Transverse colon (tissue), 4 donors: ENCODE measurements at regions not wholly inside any gene's neighbourhood (a gene's known extent, or its start where the extent isn't known, plus 50 kb on each side); places are given as distances from the start of the nearest gene placed in this dataset.

ENCODE experiments used
- EP300 ChIP-seq: sonication (generic); formaldehyde crosslinking; IDR thresholded peaks from one replicate; pipeline ENCODE4 v1.6.1; 2017; ENCODE audit warnings: antibody characterized with exemption, low read depth
- POLR2A ChIP-seq: fragments of 450-650 bp; IDR thresholded peaks from one replicate; pipeline ENCODE4 v1.6.1; 2016; ENCODE audit warnings: antibody characterized with exemption, mild to moderate bottlenecking, moderate library complexity
- POLR2AphosphoS5 ChIP-seq, 3 donors: sonication (generic); formaldehyde crosslinking; IDR thresholded peaks; one replicate each; pipeline ENCODE4 v1.6.1; 2016; ENCODE audit warnings: antibody characterized with exemption in 3 of 3
- TF ChIP-seq, protein P1 (sequence below), 5 experiments: fragments of 200-600 bp in 3 of 5; fragments of 450-650 bp in 2 of 5; sonication (generic) in 3 of 5; IDR thresholded peaks; 1 replicate in 2 of 5; 2 replicates in 3 of 5; pipeline ENCODE4 v1.5.1; 2016 to 2017; ENCODE audit warnings: antibody characterized with exemption in 5 of 5, inconsistent platforms in 3 of 5, mild to moderate bottlenecking in 2 of 5, moderate library complexity in 1 of 5

- no peak for TF ChIP-seq EP300
- TF ChIP-seq, protein P1, sequence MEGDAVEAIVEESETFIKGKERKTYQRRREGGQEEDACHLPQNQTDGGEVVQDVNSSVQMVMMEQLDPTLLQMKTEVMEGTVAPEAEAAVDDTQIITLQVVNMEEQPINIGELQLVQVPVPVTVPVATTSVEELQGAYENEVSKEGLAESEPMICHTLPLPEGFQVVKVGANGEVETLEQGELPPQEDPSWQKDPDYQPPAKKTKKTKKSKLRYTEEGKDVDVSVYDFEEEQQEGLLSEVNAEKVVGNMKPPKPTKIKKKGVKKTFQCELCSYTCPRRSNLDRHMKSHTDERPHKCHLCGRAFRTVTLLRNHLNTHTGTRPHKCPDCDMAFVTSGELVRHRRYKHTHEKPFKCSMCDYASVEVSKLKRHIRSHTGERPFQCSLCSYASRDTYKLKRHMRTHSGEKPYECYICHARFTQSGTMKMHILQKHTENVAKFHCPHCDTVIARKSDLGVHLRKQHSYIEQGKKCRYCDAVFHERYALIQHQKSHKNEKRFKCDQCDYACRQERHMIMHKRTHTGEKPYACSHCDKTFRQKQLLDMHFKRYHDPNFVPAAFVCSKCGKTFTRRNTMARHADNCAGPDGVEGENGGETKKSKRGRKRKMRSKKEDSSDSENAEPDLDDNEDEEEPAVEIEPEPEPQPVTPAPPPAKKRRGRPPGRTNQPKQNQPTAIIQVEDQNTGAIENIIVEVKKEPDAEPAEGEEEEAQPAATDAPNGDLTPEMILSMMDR (IDR thresholded peaks at IDR 0.05), result no peak
- no peak for TF ChIP-seq POLR2A
- no peak for TF ChIP-seq POLR2AphosphoS5 (IDR thresholded peaks at IDR 0.05)
These were observed 73.7 kb upstream of the LAPTM4A start for GRCh38 chr2:20125164-20125563.
